K562 (cell line): ENCODE measurements at regions not wholly inside any gene's neighbourhood (a gene's known extent, or its start where the extent isn't known, plus 50 kb on each side); places are given as distances from the start of the nearest gene placed in this dataset.

Experiments used
- ATAC-seq: fragments of 200-7000 bp; cut with Tn5 transposase; 3 replicates; pipeline ENCODE4 v1.9.1; 2020; ENCODE audit warnings: moderate library complexity
- BruUV-seq: library from RNA; stranded (reverse); fragments of 400-500 nt; replicated peaks from 2 replicates; lab custom pipeline; 2021; lab: Mats Ljungman, UMichigan
- CTCF ChIA-PET: fragments of 300-600 bp; formaldehyde crosslinking; extraction: SDS; loops from one replicate; lab custom pipeline; 2021; ENCODE audit warnings: low intra/inter-chr PET ratio; lab: Yijun Ruan, JAX
- POLR2A ChIA-PET: fragments of 300-600, 350-650 bp; sonication (Branson Sonifier 250); formaldehyde crosslinking; extraction: SDS; loops from one replicate; lab custom pipeline; 2021; ENCODE audit warnings: antibody characterized with exemption, inconsistent platforms; lab: Yijun Ruan, JAX
- DNase-seq, 4 experiments: peaks; one replicate each; pipeline versions ENCODE4 v3.0.0 to v3.0.0-alpha.2; 2011 to 2018; ENCODE audit warnings: low spot score in 3 of 4, mixed read lengths in 3 of 4; ENCODE audit errors: extremely low read depth in 1 of 4
- FAIRE-seq: peaks from 2 replicates; lab custom pipeline; 2011; peaks lifted over from hg19 to GRCh38; lab: Jason Lieb, UNC
- H2AFZ ChIP-seq: 2 replicates; pipeline ENCODE4 v1.6.0; 2011; ENCODE audit warnings: low read depth, low read length, control low read depth, inconsistent platforms
- H3K27ac ChIP-seq: fragments of 200-600 bp; 3 replicates; pipeline ENCODE4 v1.8.0; 2011; ENCODE audit warnings: low read depth, mild to moderate bottlenecking, control low read depth, inconsistent platforms, low read length, moderate library complexity, mixed read lengths; ENCODE audit errors: extremely low read depth
- H3K27me3 ChIP-seq, 2 experiments: fragments of 300-600 bp in 1 of 2; 2 replicates in 1 of 2; 3 replicates in 1 of 2; pipeline versions ENCODE4 v1.6.0 to v1.8.0; 2011; ENCODE audit warnings: inconsistent platforms in 2 of 2, low read length in 2 of 2, mild to moderate bottlenecking in 1 of 2, mixed read lengths in 1 of 2, moderate library complexity in 1 of 2; ENCODE audit not compliant: control insufficient read depth in 2 of 2, insufficient read depth in 2 of 2
- H3K36me3 ChIP-seq: fragments of 300-600 bp; 3 replicates; pipeline ENCODE4 v1.8.0; 2011; ENCODE audit warnings: mild to moderate bottlenecking, low read length, inconsistent platforms; ENCODE audit not compliant: control insufficient read depth, insufficient read depth
- H3K4me1 ChIP-seq, 2 experiments: fragments of 200-600 bp in 1 of 2; replicated peaks in 1 of 2; 2 replicates in 1 of 2; 3 replicates in 1 of 2; pipeline versions ENCODE4 v1.5.1 to v1.8.0; 2011; ENCODE audit warnings: inconsistent platforms in 2 of 2, low read length in 2 of 2, mild to moderate bottlenecking in 1 of 2, mixed read lengths in 1 of 2, moderate library complexity in 1 of 2; ENCODE audit not compliant: control insufficient read depth in 2 of 2, insufficient read depth in 2 of 2
- H3K4me2 ChIP-seq: 2 replicates; pipeline ENCODE4 v1.6.1; 2011; ENCODE audit warnings: low read length, control low read depth, inconsistent platforms, mixed read lengths; ENCODE audit not compliant: insufficient read depth
- H3K4me3 ChIP-seq: fragments of 200-600 bp; sonication (generic), shearing (Covaris generic); 2 replicates; pipeline ENCODE4 v1.5.1; 2016; ENCODE audit warnings: control low read depth, inconsistent platforms
- H3K79me2 ChIP-seq: fragments of 200-600 bp; 3 replicates; pipeline ENCODE4 v1.8.0; 2011; ENCODE audit warnings: low read length, inconsistent platforms; ENCODE audit not compliant: control insufficient read depth, insufficient read depth
- H3K9ac ChIP-seq, 2 experiments: 2 replicates each; pipeline versions ENCODE4 v1.6.0 to v1.6.1; 2011; ENCODE audit warnings: low read depth in 2 of 2, low read length in 2 of 2, control low read depth in 1 of 2, inconsistent platforms in 1 of 2, mild to moderate bottlenecking in 1 of 2, mixed read lengths in 1 of 2; ENCODE audit not compliant: insufficient read depth in 1 of 2
- H3K9me1 ChIP-seq: one replicate; pipeline ENCODE4 v1.6.0; 2011; ENCODE audit warnings: inconsistent platforms, mild to moderate bottlenecking, low read length, moderate library complexity; ENCODE audit not compliant: control insufficient read depth, insufficient read depth
- H3K9me3 ChIP-seq: replicated peaks from 2 replicates; pipeline ENCODE4 v1.5.1; 2011; ENCODE audit warnings: low read depth, low read length, inconsistent platforms; ENCODE audit not compliant: control insufficient read depth, insufficient read depth
- H4K20me1 ChIP-seq: replicated peaks from 2 replicates; pipeline ENCODE4 v1.6.1; 2011; ENCODE audit warnings: low read length, inconsistent platforms, mixed read lengths; ENCODE audit not compliant: control insufficient read depth, insufficient read depth
- ESRRA ChIP-seq: fragments of 450-650 bp; IDR thresholded peaks from 2 replicates; pipeline ENCODE4 v1.6.1; 2014; ENCODE audit warnings: low read depth, mild to moderate bottlenecking, moderate library complexity, borderline replicate concordance
- FOXP4 ChIP-seq: sonication (generic); formaldehyde crosslinking; IDR thresholded peaks from 2 replicates; pipeline ENCODE4 v1.8.0; 2022; ENCODE audit warnings: mild to moderate bottlenecking, missing genetic modification reagents, borderline replicate concordance
- HCFC1 ChIP-seq: IDR thresholded peaks from 2 replicates; pipeline ENCODE4 v1.6.1; 2012; ENCODE audit warnings: low read depth, low read length, improper control_type of control experiment
- MAFK ChIP-seq: IDR thresholded peaks from 2 replicates; pipeline ENCODE4 v1.6.1; 2011; ENCODE audit warnings: low read length, improper control_type of control experiment
- PBX2 ChIP-seq, 2 experiments: IDR thresholded peaks in 1 of 2; conservative IDR thresholded peaks in 1 of 2; 2 replicates each; pipeline ENCODE4 v1.6.1; 2016; ENCODE audit warnings: low read depth in 2 of 2, mild to moderate bottlenecking in 1 of 2, missing compliant biosample characterization in 1 of 2, missing genetic modification characterization in 1 of 2, moderate library complexity in 1 of 2
- PRMT5 ChIP-seq: sonication (generic); formaldehyde crosslinking; IDR thresholded peaks from 2 replicates; pipeline ENCODE4 v1.5.0; 2020; ENCODE audit warnings: missing genetic modification reagents
- SAFB ChIP-seq: fragments of 200-400 bp; formaldehyde crosslinking; IDR thresholded peaks from 2 replicates; pipeline ENCODE4 v1.6.1; 2017; ENCODE audit warnings: low read depth, low read length, borderline replicate concordance
- TFAP4 ChIP-seq: sonication (generic); formaldehyde crosslinking; IDR thresholded peaks from 2 replicates; pipeline ENCODE4 v1.8.0; 2022; ENCODE audit warnings: missing genetic modification reagents, mild to moderate bottlenecking, moderate library complexity, borderline replicate concordance
- VEZF1 ChIP-seq: fragments of 200-800 bp; sonication (Bioruptor generic); IDR thresholded peaks from 2 replicates; pipeline ENCODE4 v1.6.1; 2017; ENCODE audit warnings: missing genetic modification characterization, missing compliant biosample characterization
- ZNF146 ChIP-seq: IDR thresholded peaks from one replicate; pipeline ENCODE4 v1.6.1; 2018; ENCODE audit warnings: missing compliant biosample characterization; ENCODE audit not compliant: unreplicated experiment
- WGBS: fragments of 100-300 bp; shearing (Covaris generic); methylation state at CpG from one replicate; pipeline ENCODE4 v1.1.6; 2016; ENCODE audit warnings: low coverage, mixed read lengths; ENCODE audit not compliant: insufficient coverage; ENCODE audit errors: missing lambda C conversion rate; 5-methylcytosine and 5-hydroxymethylcytosine counted together
- in situ Hi-C: fragments of 300-500 bp; cut with MboI; formaldehyde crosslinking; loops from 4 replicates; pipeline ENCODE4 v1.15.0; 2018; ENCODE audit warnings: inconsistent platforms, mixed read lengths
- intact Hi-C: fragments of 100-400 bp; cut with micrococcal nuclease; formaldehyde crosslinking; loops from 2 replicates; pipeline ENCODE4 v1.14.2; 2022
- TF ChIP-seq, protein P1 (sequence below): IDR thresholded peaks from 2 replicates; pipeline ENCODE4 v1.6.1; 2011; ENCODE audit not compliant: insufficient read length; ENCODE audit errors: extremely low read depth

- Histone ChIP-seq H3K27ac (no peak overlapping the region), H3K4me1 (no peaks in the 10 kb centered on the region), H3K4me3 (no peak overlapping the region)
- FAIRE-seq = no peak
- WGBS = 5% methylated on average over 3 of the region's 3 CpGs
- TF ChIP-seq PRMT5 (CRISPR knock-in tag) = no peak
- TF ChIP-seq MAFK = no peak
- no peak for TF ChIP-seq ZNF146 (CRISPR knock-in tag)
- TF ChIP-seq PBX2 (CRISPR knock-in tag; IDR thresholded peaks at IDR 0.05; ENCODE audit: low read depth) = no peak
- no peak for TF ChIP-seq PBX2 (tag; conservative IDR thresholded peaks at IDR 0.05; ENCODE audit: low read depth)
- no peak for TF ChIP-seq ESRRA
- TF ChIP-seq, protein P1, sequence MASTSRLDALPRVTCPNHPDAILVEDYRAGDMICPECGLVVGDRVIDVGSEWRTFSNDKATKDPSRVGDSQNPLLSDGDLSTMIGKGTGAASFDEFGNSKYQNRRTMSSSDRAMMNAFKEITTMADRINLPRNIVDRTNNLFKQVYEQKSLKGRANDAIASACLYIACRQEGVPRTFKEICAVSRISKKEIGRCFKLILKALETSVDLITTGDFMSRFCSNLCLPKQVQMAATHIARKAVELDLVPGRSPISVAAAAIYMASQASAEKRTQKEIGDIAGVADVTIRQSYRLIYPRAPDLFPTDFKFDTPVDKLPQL = no peak
- no peak for TF ChIP-seq FOXP4 (CRISPR knock-in tag)
- TF ChIP-seq TFAP4 (CRISPR knock-in tag) = no peak
- no peak for TF ChIP-seq SAFB
- no peak for TF ChIP-seq VEZF1
- TF ChIP-seq HCFC1 = no peak
- TF ChIP-seq, all 486 proteins: peak for 0
- DNase-seq = no peak
- ChIA-PET CTCF (no interaction called here), POLR2A (no interaction called here)
- H2AFZ ChIP-seq = no peak overlapping the region
- H3K36me3 ChIP-seq = no peaks in the 10 kb centered on the region
- H3K4me2 ChIP-seq = no peak overlapping the region
- no peaks in the 10 kb centered on the region for H3K9me3 ChIP-seq
- no peaks in the 10 kb centered on the region for H3K79me2 ChIP-seq
- in situ Hi-C loops = no loop called here
- intact Hi-C loops = no loop called here
- no peak for ATAC-seq
- no peaks in the 10 kb centered on the region for H3K27me3 ChIP-seq
- BruUV-seq = no TSS peak
- H3K9me1 ChIP-seq = no peaks in the 10 kb centered on the region
- no peak overlapping the region for H3K9ac ChIP-seq
- H4K20me1 ChIP-seq = no peaks in the 10 kb centered on the region
Observed at GRCh38 chr11:42720716-42721563, 590.9 kb upstream of the API5 start.
